ENCODE measurements at regions not wholly inside any gene's neighbourhood (a gene's known extent, or its start where the extent isn't known, plus 50 kb on each side); places are given as distances from the start of the nearest gene placed in this dataset.

GRCh38 chr1:81408419-81408818, 392.3 kb upstream of the ADGRL2 start (continued):
- no peak for TF ChIP-seq TAF1 (conservative IDR thresholded peaks at IDR 0.05)

- H3K4me3 ChIP-seq (ENCODE audit: low read depth in 1 of 3, low read length in 3 of 3): no peak overlapping the region
- no peak overlapping the region for H3K27ac ChIP-seq (ENCODE audit: low read depth in 1 of 2, low read length in 2 of 2)
- H3K9ac ChIP-seq (ENCODE audit: low read depth in 1 of 2, low read length in 2 of 2): no peak overlapping the region
- no peaks in the 10 kb centered on the region for H3K4me1 ChIP-seq (ENCODE audit: control insufficient read depth in 4 of 4, insufficient read depth in 4 of 4, low read length in 3 of 4)
- TF ChIP-seq MAX (IDR thresholded peaks at IDR 0.05) (no peak), CTCF (IDR thresholded peaks at IDR 0.05; ENCODE audit: low read depth, low read length, missing input control) (no peak), HNF4G (IDR thresholded peaks at IDR 0.05) (no peak), RXRA (IDR thresholded peaks at IDR 0.05) (no peak), FOXA1 (IDR thresholded peaks at IDR 0.05) (no peak), EGR1 (IDR thresholded peaks at IDR 0.05; ENCODE audit: low read depth in 2 of 2) (no peak), JUND (IDR thresholded peaks at IDR 0.05) (no peak), ZBTB33 (IDR thresholded peaks at IDR 0.05) (no peak), SP1 (IDR thresholded peaks at IDR 0.05) (no peak), RAD21 (IDR thresholded peaks at IDR 0.05) (no peak), HNF4A (conservative IDR thresholded peaks at IDR 0.05) (no peak), ATF3 (IDR thresholded peaks at IDR 0.05) (no peak)
- WGBS: 69% methylated on average over 5 of the region's 5 CpGs
- H3K9me3 ChIP-seq (ENCODE audit: control insufficient read depth in 4 of 4, low read length in 3 of 4): no peaks in the 10 kb centered on the region
- DNase-seq (ENCODE audit: low spot score): no peak
- H3K36me3 ChIP-seq (ENCODE audit: control insufficient read depth in 4 of 4, insufficient read depth in 3 of 4, low read depth in 1 of 4, low read length in 3 of 4): no peaks in the 10 kb centered on the region
- H3K27me3 ChIP-seq (ENCODE audit: control insufficient read depth in 4 of 4, insufficient read depth in 4 of 4, low read length in 3 of 4): no peaks in the 10 kb centered on the region
Observed at GRCh38 chr1:81407000-81407821, 393.5 kb upstream of the ADGRL2 start.

GRCh38 chr1:81406292-81406999, 394.3 kb upstream of the ADGRL2 start:
- no peak overlapping the region for H3K9ac ChIP-seq (ENCODE audit: low read depth in 1 of 2, low read length in 2 of 2)
- H3K27me3 ChIP-seq (ENCODE audit: control insufficient read depth in 4 of 4, insufficient read depth in 4 of 4, low read length in 3 of 4): no peaks in the 10 kb centered on the region
- H3K27ac ChIP-seq (ENCODE audit: low read depth in 1 of 2, low read length in 2 of 2): no peak overlapping the region
- H3K36me3 ChIP-seq (ENCODE audit: control insufficient read depth in 4 of 4, insufficient read depth in 3 of 4, low read depth in 1 of 4, low read length in 3 of 4): no peaks in the 10 kb centered on the region
- no peaks in the 10 kb centered on the region for H3K9me3 ChIP-seq (ENCODE audit: control insufficient read depth in 4 of 4, low read length in 3 of 4)
- DNase-seq (ENCODE audit: low spot score): no peak
- no peaks in the 10 kb centered on the region for H3K4me1 ChIP-seq (ENCODE audit: control insufficient read depth in 4 of 4, insufficient read depth in 4 of 4, low read length in 3 of 4)
- 74% methylated on average over 8 of the region's 8 CpGs for WGBS
- H3K4me3 ChIP-seq (ENCODE audit: low read depth in 1 of 3, low read length in 3 of 3): no peak overlapping the region
- TF ChIP-seq REST (IDR thresholded peaks at IDR 0.05): no peak
- no peak for TF ChIP-seq GABPA (IDR thresholded peaks at IDR 0.05 in 1 of 2, conservative IDR thresholded peaks at IDR 0.05 in 1 of 2)
- TF ChIP-seq TAF1 (conservative IDR thresholded peaks at IDR 0.05): no peak
- TF ChIP-seq FOXA2 (IDR thresholded peaks at IDR 0.05): no peak
- TF ChIP-seq ZBTB33 (IDR thresholded peaks at IDR 0.05): no peak
- TF ChIP-seq MAX (IDR thresholded peaks at IDR 0.05): no peak
- TF ChIP-seq HNF4G (IDR thresholded peaks at IDR 0.05): no peak

Measured in liver (tissue), 8 donors.